Gastroesophageal sphincter (tissue), 3 donors: ENCODE measurements at regions not wholly inside any gene's neighbourhood (a gene's known extent, or its start where the extent isn't known, plus 50 kb on each side); places are given as distances from the start of the nearest gene placed in this dataset.

Experiments
- EP300 ChIP-seq: sonication (generic); formaldehyde crosslinking; IDR thresholded peaks from one replicate; pipeline ENCODE4 v1.6.1; 2017; ENCODE audit warnings: antibody characterized with exemption, mild to moderate bottlenecking
- POLR2A ChIP-seq, 2 donors: fragments of 450-650 bp; IDR thresholded peaks; one replicate each; pipeline ENCODE4 v1.6.1; 2017; ENCODE audit warnings: antibody characterized with exemption in 2 of 2, mild to moderate bottlenecking in 2 of 2, moderate library complexity in 1 of 2
- POLR2AphosphoS5 ChIP-seq: sonication (generic); formaldehyde crosslinking; IDR thresholded peaks from one replicate; pipeline ENCODE4 v1.6.1; 2017; ENCODE audit warnings: antibody characterized with exemption
- TF ChIP-seq, protein P1 (sequence below), 4 experiments: fragments of 200-600 bp in 2 of 4; fragments of 450-650 bp in 2 of 4; sonication (generic) in 1 of 4; IDR thresholded peaks; one replicate each; pipeline ENCODE4 v1.5.1; 2017 to 2019; ENCODE audit warnings: antibody characterized with exemption in 4 of 4, mild to moderate bottlenecking in 2 of 4, moderate library complexity in 2 of 4

DNA sequence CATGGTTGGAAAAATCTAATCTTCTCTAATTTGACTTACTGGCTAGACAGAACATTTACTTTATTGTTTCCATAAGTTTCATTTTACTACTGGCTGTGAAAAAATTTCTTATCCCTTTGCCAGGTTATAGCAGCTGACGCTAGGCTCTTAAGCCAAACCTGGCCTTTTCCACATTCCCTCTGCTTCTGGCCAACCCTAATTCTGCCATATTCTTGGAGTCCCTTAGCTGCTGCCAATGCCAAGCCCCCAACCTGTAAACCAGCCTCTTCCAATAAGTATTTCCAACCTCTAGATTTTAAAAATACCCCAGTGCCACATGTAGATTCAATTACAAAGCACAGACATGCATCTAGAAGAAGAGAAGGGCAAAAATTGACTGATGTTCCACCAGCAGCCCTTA, 452.3 kb upstream of the MEX3C start:
- TF ChIP-seq, protein P1, sequence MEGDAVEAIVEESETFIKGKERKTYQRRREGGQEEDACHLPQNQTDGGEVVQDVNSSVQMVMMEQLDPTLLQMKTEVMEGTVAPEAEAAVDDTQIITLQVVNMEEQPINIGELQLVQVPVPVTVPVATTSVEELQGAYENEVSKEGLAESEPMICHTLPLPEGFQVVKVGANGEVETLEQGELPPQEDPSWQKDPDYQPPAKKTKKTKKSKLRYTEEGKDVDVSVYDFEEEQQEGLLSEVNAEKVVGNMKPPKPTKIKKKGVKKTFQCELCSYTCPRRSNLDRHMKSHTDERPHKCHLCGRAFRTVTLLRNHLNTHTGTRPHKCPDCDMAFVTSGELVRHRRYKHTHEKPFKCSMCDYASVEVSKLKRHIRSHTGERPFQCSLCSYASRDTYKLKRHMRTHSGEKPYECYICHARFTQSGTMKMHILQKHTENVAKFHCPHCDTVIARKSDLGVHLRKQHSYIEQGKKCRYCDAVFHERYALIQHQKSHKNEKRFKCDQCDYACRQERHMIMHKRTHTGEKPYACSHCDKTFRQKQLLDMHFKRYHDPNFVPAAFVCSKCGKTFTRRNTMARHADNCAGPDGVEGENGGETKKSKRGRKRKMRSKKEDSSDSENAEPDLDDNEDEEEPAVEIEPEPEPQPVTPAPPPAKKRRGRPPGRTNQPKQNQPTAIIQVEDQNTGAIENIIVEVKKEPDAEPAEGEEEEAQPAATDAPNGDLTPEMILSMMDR (IDR thresholded peaks at IDR 0.05), result no peak
- TF ChIP-seq POLR2AphosphoS5, result no peak
- TF ChIP-seq POLR2A (IDR thresholded peaks at IDR 0.05), result no peak
- TF ChIP-seq EP300, result no peak
